HepG2 (cell line): ENCODE measurements at regions not wholly inside any gene's neighbourhood (a gene's known extent, or its start where the extent isn't known, plus 50 kb on each side); places are given as distances from the start of the nearest gene placed in this dataset.
A peak's percentile ranks its signal among the peaks of the same experiment; 100 is the strongest.

Experiments used
- CBX1 ChIP-seq: IDR thresholded peaks from one replicate; pipeline ENCODE4 v1.6.1; 2016; ENCODE audit warnings: antibody characterized with exemption, low read depth
- CEBPG ChIP-seq: IDR thresholded peaks from 2 replicates; pipeline ENCODE4 v1.6.1; 2016
- CSRNP1 ChIP-seq: sonication (generic); formaldehyde crosslinking; IDR thresholded peaks from 2 replicates; pipeline ENCODE4 v1.8.1; 2023; ENCODE audit warnings: mild to moderate bottlenecking, missing genetic modification reagents
- E2F5 ChIP-seq: sonication (generic); formaldehyde crosslinking; conservative IDR thresholded peaks from 2 replicates; pipeline ENCODE4 v1.4.0; 2020; ENCODE audit warnings: missing genetic modification reagents
- EEA1 ChIP-seq: sonication (generic); formaldehyde crosslinking; IDR thresholded peaks from 2 replicates; pipeline ENCODE4 v1.5.1; 2020; ENCODE audit warnings: mild to moderate bottlenecking, missing genetic modification reagents, borderline replicate concordance
- EP300 ChIP-seq, 3 experiments: sonication (generic) in 1 of 3; formaldehyde crosslinking in 1 of 3; IDR thresholded peaks; 2 replicates each; pipeline versions ENCODE4 v1.5.1 to v1.6.1; 2011 to 2020; ENCODE audit warnings: low read depth in 2 of 3, low read length in 2 of 3, borderline replicate concordance in 1 of 3, improper control_type of control experiment in 1 of 3, mild to moderate bottlenecking in 1 of 3, missing genetic modification reagents in 1 of 3, moderate library complexity in 1 of 3
- ERF ChIP-seq: IDR thresholded peaks from 2 replicates; pipeline ENCODE4 v1.6.1; 2018; ENCODE audit warnings: missing biosample characterization, missing genetic modification reagents
- HMG20A ChIP-seq: IDR thresholded peaks from 2 replicates; pipeline ENCODE4 v1.6.1; 2016; ENCODE audit warnings: borderline replicate concordance
- HNF4G ChIP-seq, 2 experiments: sonication (generic) in 1 of 2; formaldehyde crosslinking in 1 of 2; IDR thresholded peaks; 2 replicates each; pipeline versions ENCODE4 v1.4.0 to v1.6.1; 2011 to 2020; ENCODE audit warnings: borderline replicate concordance in 2 of 2, low read depth in 2 of 2, mild to moderate bottlenecking in 2 of 2, low read length in 1 of 2, missing genetic modification reagents in 1 of 2, moderate library complexity in 1 of 2
- KLF13 ChIP-seq: sonication (generic); formaldehyde crosslinking; IDR thresholded peaks from 2 replicates; pipeline ENCODE4 v1.4.0; 2020; ENCODE audit warnings: mild to moderate bottlenecking, missing genetic modification reagents
- MED13 ChIP-seq: sonication (generic); formaldehyde crosslinking; IDR thresholded peaks from 2 replicates; pipeline ENCODE4 v1.5.0; 2020; ENCODE audit warnings: missing genetic modification reagents
- MEIS2 ChIP-seq: sonication (generic); formaldehyde crosslinking; IDR thresholded peaks from 2 replicates; pipeline ENCODE4 v1.9.0; 2021; ENCODE audit warnings: mild to moderate bottlenecking, missing genetic modification reagents
- PLRG1 ChIP-seq: fragments of 450-650 bp; conservative IDR thresholded peaks from 2 replicates; pipeline ENCODE4 v1.6.1; 2016
- RBM39 ChIP-seq: fragments of 200-400 bp; formaldehyde crosslinking; IDR thresholded peaks from one replicate; pipeline ENCODE4 v1.6.1; 2018; ENCODE audit warnings: antibody characterized with exemption, mild to moderate bottlenecking, low read depth, low read length; ENCODE audit not compliant: poor library complexity, severe bottlenecking
- REXO4 ChIP-seq: sonication (generic); formaldehyde crosslinking; IDR thresholded peaks from 2 replicates; pipeline ENCODE4 v1.8.0; 2022; ENCODE audit warnings: missing genetic modification reagents, mild to moderate bottlenecking, borderline replicate concordance
- SPEN ChIP-seq: sonication (generic); formaldehyde crosslinking; IDR thresholded peaks from 2 replicates; pipeline ENCODE4 v1.5.1; 2020; ENCODE audit warnings: low read depth, mild to moderate bottlenecking, missing genetic modification reagents
- SSRP1 ChIP-seq: IDR thresholded peaks from 2 replicates; pipeline ENCODE4 v1.6.1; 2016; ENCODE audit warnings: control low read depth
- TEAD2 ChIP-seq: sonication (generic); formaldehyde crosslinking; IDR thresholded peaks from 2 replicates; pipeline ENCODE4 v1.9.0; 2021; ENCODE audit warnings: missing genetic modification reagents
- TEAD3 ChIP-seq: optimal IDR thresholded peaks from 2 replicates; pipeline ENCODE3; 2016; ENCODE audit warnings: borderline replicate concordance
- TGIF2 ChIP-seq: IDR thresholded peaks from 2 replicates; pipeline ENCODE4 v1.6.1; 2016; ENCODE audit warnings: control low read depth, missing compliant biosample characterization
- ZBTB20 ChIP-seq: sonication (generic); formaldehyde crosslinking; IDR thresholded peaks from 2 replicates; pipeline ENCODE4 v1.8.1; 2023; ENCODE audit warnings: missing genetic modification reagents, low read depth, mild to moderate bottlenecking, borderline replicate concordance
- ZBTB26 ChIP-seq: IDR thresholded peaks from 2 replicates; pipeline ENCODE4 v1.6.1; 2016; ENCODE audit warnings: missing compliant biosample characterization, missing genetic modification reagents, borderline replicate concordance
- ZFP41 ChIP-seq: sonication (generic); formaldehyde crosslinking; IDR thresholded peaks from 2 replicates; pipeline ENCODE4 v1.4.0; 2020; ENCODE audit warnings: mild to moderate bottlenecking, missing genetic modification reagents, borderline replicate concordance
- ZNF251 ChIP-seq: sonication (generic); formaldehyde crosslinking; IDR thresholded peaks from 2 replicates; pipeline ENCODE4 v1.9.0; 2021; ENCODE audit warnings: mild to moderate bottlenecking, missing genetic modification reagents
- ZNF296 ChIP-seq: sonication (generic); formaldehyde crosslinking; conservative IDR thresholded peaks from 2 replicates; pipeline ENCODE4 v1.5.0; 2020; ENCODE audit warnings: mild to moderate bottlenecking, missing genetic modification reagents
- ZNF607 ChIP-seq: sonication (generic); formaldehyde crosslinking; IDR thresholded peaks from 2 replicates; pipeline ENCODE4 v1.5.1; 2020; ENCODE audit warnings: missing genetic modification reagents, mild to moderate bottlenecking, borderline replicate concordance
- ZNF709 ChIP-seq: sonication (generic); formaldehyde crosslinking; IDR thresholded peaks from 2 replicates; pipeline ENCODE4 v1.5.0; 2020; ENCODE audit warnings: mild to moderate bottlenecking, missing genetic modification reagents

GRCh38 chr16:10333321-10334032, 52.4 kb upstream of the ATF7IP2 start (continued):
- TF ChIP-seq CSRNP1 (CRISPR knock-in tag): no peak
- peak; percentile 51 for TF ChIP-seq TEAD3 (CRISPR knock-in tag)
- no peak for TF ChIP-seq CBX1
- TF ChIP-seq TEAD2 (CRISPR knock-in tag): no peak
- no peak for TF ChIP-seq ZBTB20 (CRISPR knock-in tag)
- no peak for TF ChIP-seq ZFP41
- TF ChIP-seq MEIS2 (CRISPR knock-in tag): no peak
- 0 out of 2 replicates have a peak, but pooled peaks have one; percentile 12 for TF ChIP-seq HNF4G (IDR thresholded peaks at IDR 0.05; ENCODE audit: borderline replicate concordance, low read depth, low read length)
- TF ChIP-seq HNF4G (CRISPR knock-in tag; IDR thresholded peaks at IDR 0.05; ENCODE audit: borderline replicate concordance, low read depth): no peak
- no peak for TF ChIP-seq ZNF251 (CRISPR knock-in tag)
- TF ChIP-seq MED13 (CRISPR knock-in tag): 0 out of 2 replicates have a peak, but pooled peaks have one; percentile 43
- TF ChIP-seq ZNF296 (CRISPR knock-in tag): no peak
- TF ChIP-seq PLRG1: no peak
- TF ChIP-seq REXO4 (CRISPR knock-in tag): no peak
- TF ChIP-seq E2F5: no peak
- peak; percentile 88 for TF ChIP-seq CEBPG (CRISPR knock-in tag)
- TF ChIP-seq EEA1 (CRISPR knock-in tag): no peak
- TF ChIP-seq RBM39: no peak
- TF ChIP-seq ZBTB26 (CRISPR knock-in tag): no peak
- peak in 1 of 2 experiments; percentile 24; a peak in 1 of 4 replicates for TF ChIP-seq EP300 (IDR thresholded peaks at IDR 0.05; ENCODE audit: low read depth in 2 of 2, low read length in 2 of 2)
- TF ChIP-seq EP300 (CRISPR knock-in tag; IDR thresholded peaks at IDR 0.05; ENCODE audit: borderline replicate concordance): no peak
- TF ChIP-seq HMG20A (CRISPR knock-in tag): no peak
- TF ChIP-seq KLF13 (CRISPR knock-in tag): no peak
- no peak for TF ChIP-seq ZNF607 (CRISPR knock-in tag)
- TF ChIP-seq ZNF709: 0 out of 2 replicates have a peak, but pooled peaks have one; percentile 16
- TF ChIP-seq ERF (CRISPR knock-in tag): no peak
- no peak for TF ChIP-seq SPEN (CRISPR knock-in tag)
- no peak for TF ChIP-seq SSRP1 (CRISPR knock-in tag)
- TF ChIP-seq TGIF2 (CRISPR knock-in tag): 0 out of 2 replicates have a peak, but pooled peaks have one; percentile 23
